Activated gamma-delta T cell treated with Interleukin-2 at 50 U/mL for 16 hours (primary cell): ENCODE measurements at regions not wholly inside any gene's neighbourhood (a gene's known extent, or its start where the extent isn't known, plus 50 kb on each side); places are given as distances from the start of the nearest gene placed in this dataset.
"Not testable (repeated sequence)": the region's sequence is repeated elsewhere in the genome, so short reads cannot be mapped to it uniquely, and the experiment has no call there.

Source experiments
- DNase-seq: peaks from one replicate; pipeline ENCODE4 v3.0.0-alpha.2; 2020

- DNase-seq, result no peak
Observed at GRCh38 chr7:52247518-52247917, 787.9 kb upstream of the POM121L12 start.

DNA sequence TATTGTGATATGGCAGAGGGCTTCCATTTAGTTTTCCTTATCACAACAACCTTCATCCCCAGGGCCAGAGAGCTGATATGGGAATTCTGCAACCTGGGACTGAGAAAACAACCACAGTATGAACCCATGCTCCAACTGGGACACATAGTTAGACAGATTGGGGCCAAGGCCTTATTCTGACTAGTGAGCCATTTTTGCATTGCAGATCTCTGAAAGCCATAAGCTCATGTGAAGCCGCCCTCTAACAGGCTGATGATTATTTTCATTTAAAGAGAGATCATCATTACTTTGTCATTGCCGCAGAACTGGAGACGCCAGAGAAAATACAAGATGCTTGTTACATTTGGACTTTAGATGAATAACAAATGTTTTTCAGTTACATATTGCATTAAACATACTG, 791.7 kb upstream of the POM121L12 start:
- no peak for DNase-seq

GRCh38 chr7:52233248-52233647, 802.2 kb upstream of the POM121L12 start:
- no peak for DNase-seq

DNA sequence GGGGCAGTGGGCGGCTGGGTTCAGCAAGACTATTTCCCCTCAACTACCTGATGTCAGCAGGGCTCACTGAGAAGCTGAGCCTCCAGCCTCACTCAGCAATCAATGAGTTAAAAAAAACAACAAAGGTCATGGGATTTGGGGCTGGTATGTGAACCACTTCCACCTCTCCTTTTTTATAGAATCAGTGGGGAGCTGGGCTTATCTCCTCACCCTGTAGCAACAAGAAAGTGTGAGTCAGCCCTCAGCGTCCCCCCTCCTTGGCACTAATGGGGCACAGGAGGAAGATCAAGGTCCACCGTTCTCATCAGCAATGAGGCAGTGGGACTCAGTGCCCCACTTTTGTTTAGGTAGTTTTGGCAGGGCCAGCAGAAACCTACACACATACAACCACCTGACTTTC, 823.5 kb upstream of the POM121L12 start:
- DNase-seq, result no peak

GRCh38 chr7:52209614-52210013, 825.8 kb upstream of the POM121L12 start:
- no peak for DNase-seq

- DNase-seq, result no peak
Observed at GRCh38 chr7:52197221-52197620, 838.2 kb upstream of the POM121L12 start.

- no peak for DNase-seq
Observed at GRCh38 chr7:52195664-52196063, 839.8 kb upstream of the POM121L12 start.

DNA sequence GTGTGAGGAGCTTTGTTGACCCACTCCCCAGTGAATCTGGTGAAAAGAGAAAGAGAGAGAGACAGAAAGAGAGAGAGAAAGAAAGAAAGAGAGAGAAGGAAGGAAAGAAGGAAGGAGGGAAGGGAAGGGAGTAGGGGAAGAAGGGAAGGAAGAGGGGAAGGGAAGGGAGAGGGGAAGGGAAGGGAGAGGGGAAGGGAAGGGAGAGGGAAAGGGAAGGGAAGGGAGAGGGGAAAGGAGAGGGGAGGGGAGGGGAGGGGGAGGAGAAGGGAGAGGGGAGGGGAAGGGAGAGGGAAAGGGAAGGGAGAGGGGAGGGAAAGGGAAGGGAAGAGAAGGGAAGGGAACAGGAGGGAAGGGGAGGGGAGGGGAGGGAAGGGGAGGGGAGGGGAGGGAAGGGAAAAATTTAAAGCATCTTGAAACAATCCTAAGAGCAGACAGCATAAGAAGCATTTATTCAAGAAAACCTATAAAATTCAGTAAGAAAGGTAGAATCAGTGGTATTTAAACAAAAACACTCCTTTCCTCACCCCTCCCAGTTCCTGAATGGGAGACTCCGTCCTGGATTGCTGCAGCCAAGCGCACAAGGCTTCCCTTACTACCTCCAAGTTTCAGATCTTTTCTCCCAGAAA, 846.2 kb upstream of the POM121L12 start:
- DNase-seq, result no peak

GRCh38 chr7:52184006-52184703, 851.3 kb upstream of the POM121L12 start:
- no peak for DNase-seq

GRCh38 chr7:52179934-52180333, 855.5 kb upstream of the POM121L12 start:
- DNase-seq, result no peak

DNA sequence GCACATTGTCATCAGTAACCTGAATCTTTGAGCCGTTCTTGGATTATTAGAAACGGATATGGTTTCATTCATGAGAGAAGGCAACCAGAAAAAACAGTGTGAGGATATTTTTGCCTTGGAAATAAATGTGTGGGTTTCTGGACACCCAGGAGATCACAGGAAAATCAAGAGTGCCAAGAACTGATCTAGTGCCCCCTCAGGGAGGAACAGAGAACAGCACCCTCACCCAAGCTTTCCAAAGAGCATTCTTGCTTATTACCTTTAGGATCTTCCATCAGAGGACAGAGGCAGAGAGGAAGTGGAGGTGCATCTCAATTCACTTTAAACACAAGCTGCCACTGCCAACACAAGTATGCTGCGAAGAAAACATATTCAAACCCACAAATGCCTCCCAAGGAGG, 851.5 kb upstream of the COBL start:
- DNase-seq, result no peak

DNA sequence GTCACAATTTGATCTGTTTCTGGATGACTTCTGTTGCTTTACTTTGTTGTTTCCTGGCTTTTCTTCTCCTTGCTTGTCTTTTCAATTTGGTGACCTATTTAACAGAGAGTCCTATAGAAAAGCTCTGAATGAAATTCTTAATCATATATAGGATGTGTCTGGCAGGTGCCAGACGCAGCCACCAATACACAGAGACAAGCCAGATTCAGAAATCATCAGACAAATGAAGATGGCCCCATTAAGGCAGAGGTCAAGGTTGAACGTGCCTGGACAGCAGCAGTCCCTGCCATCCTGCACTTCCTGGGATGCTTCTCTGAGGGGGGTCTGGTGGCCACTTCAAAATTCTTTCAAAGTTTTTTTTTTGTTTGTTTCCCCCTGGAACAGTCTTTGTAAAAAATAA, 846.7 kb upstream of the COBL start:
- DNase-seq, result no peak

GRCh38 chr7:52161483-52161882, 844.9 kb upstream of the COBL start:
- DNase-seq, result no peak

GRCh38 chr7:52159421-52159820, 842.8 kb upstream of the COBL start:
- not testable (repeated sequence) for DNase-seq

DNA sequence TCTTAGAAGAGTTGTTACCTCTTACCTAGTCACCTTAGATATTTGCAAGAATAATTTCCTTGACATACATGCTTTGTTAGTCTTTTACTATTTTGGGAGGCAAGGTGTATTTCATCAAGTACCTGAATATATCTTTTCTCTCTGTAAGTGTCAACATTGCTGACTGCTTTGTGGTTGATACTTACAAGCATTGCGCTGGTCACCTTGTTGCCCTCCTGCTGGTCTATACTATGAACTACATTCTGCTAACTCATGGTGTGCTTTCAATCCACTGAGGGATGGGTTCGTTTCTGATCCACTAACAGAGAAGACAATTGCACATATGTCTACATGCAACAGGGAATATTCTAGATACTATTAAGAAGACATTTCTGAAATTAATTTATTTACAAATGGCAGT, 837.8 kb upstream of the COBL start:
- no peak for DNase-seq

DNA sequence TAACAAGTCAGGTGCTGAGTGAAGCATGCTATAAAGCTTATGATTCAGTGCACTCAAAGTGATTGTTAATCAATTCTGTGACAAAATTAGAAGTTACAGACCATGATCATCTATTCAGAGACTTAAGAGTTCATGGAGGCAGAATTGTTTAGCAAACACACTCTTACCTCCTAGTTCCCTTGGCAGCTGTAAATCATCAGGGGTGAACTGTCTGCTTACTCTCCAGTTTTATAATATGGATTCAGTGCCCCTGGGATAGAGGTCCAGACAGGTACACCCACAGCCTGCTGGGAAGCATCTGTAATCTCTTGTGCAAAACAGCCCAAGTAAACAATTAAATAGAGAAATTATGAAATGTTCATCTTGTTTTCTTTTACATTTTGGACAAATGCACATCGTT, 835.0 kb upstream of the COBL start:
- DNase-seq, result no peak

- DNase-seq, result no peak
Observed at GRCh38 chr7:52150952-52151351, 834.3 kb upstream of the COBL start.

GRCh38 chr7:52146871-52147634, 830.4 kb upstream of the COBL start:
- DNase-seq, result no peak

- DNase-seq, result no peak
Observed at GRCh38 chr7:52143219-52143618, 826.6 kb upstream of the COBL start.

- DNase-seq, result no peak
Observed at GRCh38 chr7:52140851-52141250, 824.2 kb upstream of the COBL start.

DNA sequence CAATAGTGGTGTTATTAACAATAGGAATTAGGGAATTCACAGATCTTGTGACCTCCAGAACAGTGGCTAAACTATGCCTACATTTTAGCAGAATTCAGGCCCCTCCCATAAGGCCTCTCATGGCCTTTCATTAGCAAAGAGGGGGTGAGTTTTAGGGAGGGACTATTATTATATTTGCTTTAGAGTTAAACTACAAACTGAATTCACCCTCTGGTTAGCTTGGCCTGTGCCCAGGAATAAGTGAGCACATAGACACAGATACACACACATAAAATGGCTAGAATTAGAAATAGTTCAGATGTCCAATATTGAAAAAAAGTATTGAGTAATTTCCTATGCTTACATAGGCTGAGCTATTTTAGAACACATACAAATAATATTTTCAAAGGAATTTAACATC, 818.8 kb upstream of the COBL start:
- DNase-seq, result no peak

DNA sequence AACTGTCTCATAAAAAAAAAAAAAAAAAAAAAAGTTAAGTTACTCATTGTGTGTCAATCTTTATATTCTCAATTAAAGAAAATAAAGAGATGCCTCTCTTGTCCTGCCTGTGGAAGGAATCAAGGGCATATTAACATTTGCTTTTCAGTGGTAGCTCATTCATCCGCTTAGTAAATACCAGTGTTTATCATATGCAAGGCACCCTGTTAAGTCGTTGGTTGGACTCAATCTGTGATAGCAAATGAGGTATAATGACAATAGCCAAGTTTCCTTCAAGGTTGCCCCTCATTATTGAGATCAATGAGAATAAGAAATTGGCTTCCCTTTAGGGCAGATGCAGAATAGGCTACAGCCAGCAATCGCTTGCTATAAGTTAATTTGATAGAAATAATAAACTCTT, 812.7 kb upstream of the COBL start:
- no peak for DNase-seq

DNA sequence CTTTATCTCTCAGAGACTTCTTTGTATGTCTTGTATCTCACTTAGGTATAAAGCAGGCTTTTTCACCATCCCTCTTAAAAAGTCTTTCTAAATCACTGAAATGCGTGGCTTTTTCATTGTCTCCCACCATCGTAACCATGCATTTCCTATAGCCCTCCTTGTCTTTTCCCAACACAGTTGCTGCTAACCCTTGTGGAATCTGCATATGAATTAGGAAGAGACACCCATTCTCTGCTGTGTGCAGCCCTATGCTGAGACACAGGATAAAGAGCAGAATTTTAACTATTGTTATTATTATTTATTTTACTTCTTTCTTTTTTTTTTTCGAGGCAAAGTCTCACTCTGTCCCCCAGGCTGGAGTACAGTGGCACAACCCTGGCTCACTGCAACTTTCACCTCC, 804.3 kb upstream of the COBL start:
- no peak for DNase-seq

GRCh38 chr7:52119537-52119936, 802.9 kb upstream of the COBL start:
- no peak for DNase-seq
